Suprapubic skin (tissue), 4 donors: ENCODE measurements at regions not wholly inside any gene's neighbourhood (a gene's known extent, or its start where the extent isn't known, plus 50 kb on each side); places are given as distances from the start of the nearest gene placed in this dataset.

Experiments used
- DNase-seq, 2 donors: peaks; one replicate each; pipeline ENCODE4 v3.0.0-alpha.2; 2019; ENCODE audit warnings: low spot score in 2 of 2
- H3K27ac ChIP-seq: fragments of 200-600 bp; sonication (generic); one replicate; pipeline ENCODE4 v1.5.1; 2019
- H3K27me3 ChIP-seq: fragments of 200-600 bp; sonication (generic); one replicate; pipeline ENCODE4 v1.5.1; 2019
- H3K36me3 ChIP-seq: fragments of 200-600 bp; sonication (generic); one replicate; pipeline ENCODE4 v1.5.1; 2019
- H3K4me1 ChIP-seq: fragments of 200-600 bp; sonication (generic); one replicate; pipeline ENCODE4 v1.5.1; 2019
- H3K4me3 ChIP-seq: fragments of 200-600 bp; sonication (generic); one replicate; pipeline ENCODE4 v1.5.1; 2019; ENCODE audit warnings: mild to moderate bottlenecking
- H3K9me3 ChIP-seq: fragments of 200-600 bp; sonication (generic); one replicate; pipeline ENCODE4 v1.5.1; 2019
- EP300 ChIP-seq: sonication (generic); formaldehyde crosslinking; IDR thresholded peaks from one replicate; pipeline ENCODE4 v1.6.1; 2017; ENCODE audit warnings: antibody characterized with exemption
- POLR2A ChIP-seq, 2 donors: fragments of 450-650 bp; IDR thresholded peaks; one replicate each; pipeline ENCODE4 v1.6.1; 2017; ENCODE audit warnings: antibody characterized with exemption in 2 of 2, mild to moderate bottlenecking in 2 of 2, moderate library complexity in 2 of 2
- POLR2AphosphoS5 ChIP-seq, 3 donors: sonication (generic); formaldehyde crosslinking; IDR thresholded peaks; one replicate each; pipeline ENCODE4 v1.6.1; 2017; ENCODE audit warnings: antibody characterized with exemption in 3 of 3
- WGBS: methylation state at CpG from one replicate; pipeline ENCODE4 v1.1.5; 2018; 5-methylcytosine and 5-hydroxymethylcytosine counted together
- TF ChIP-seq, protein P1 (sequence below), 2 donors: fragments of 200-600 bp in 1 of 2; fragments of 450-650 bp in 1 of 2; sonication (generic) in 1 of 2; IDR thresholded peaks; one replicate each; pipeline ENCODE4 v1.5.1; 2016 to 2019; ENCODE audit warnings: antibody characterized with exemption in 2 of 2, mild to moderate bottlenecking in 1 of 2, moderate library complexity in 1 of 2

DNA sequence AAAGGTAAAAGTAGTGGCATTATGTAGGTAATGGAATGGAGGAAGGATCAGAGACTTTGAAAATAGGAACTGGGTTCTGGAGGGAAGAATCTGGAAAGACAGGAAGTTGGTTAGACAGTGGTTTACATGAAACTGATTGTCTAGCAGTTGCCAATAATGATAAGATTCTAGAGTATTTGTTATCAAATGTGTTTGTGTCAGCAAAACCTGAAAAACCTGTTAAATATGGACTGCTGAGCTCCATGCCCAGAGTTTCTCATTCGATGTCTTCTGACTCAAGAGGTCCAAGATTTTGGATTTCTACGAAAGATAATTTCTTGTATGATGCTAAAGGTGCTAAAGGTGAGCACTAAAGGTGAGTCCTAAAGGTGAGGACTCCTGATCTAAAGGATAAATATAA, 515.0 kb upstream of the TUSC1 start:
- no peaks in the 10 kb centered on the region for H3K4me1 ChIP-seq
- WGBS: 79% methylated on average over 2 of the region's 2 CpGs

DNA sequence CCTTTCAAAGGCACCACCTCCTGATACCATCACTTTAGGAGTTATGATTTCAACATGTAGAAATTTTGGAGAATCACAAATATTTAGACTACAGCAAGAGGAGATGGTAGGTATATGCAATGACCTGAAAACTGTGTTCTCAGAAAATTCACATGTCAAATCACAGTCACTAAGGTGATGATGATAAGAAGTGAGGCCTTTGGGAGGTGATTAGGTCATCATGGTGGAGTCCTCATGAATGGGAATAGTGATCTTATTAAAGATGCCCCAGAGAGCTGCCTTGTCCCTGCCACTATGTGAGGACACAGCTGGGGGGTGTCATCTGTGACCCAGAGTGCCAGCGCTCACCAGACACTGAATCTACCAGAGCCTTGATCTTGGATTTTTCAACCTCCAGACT, 513.5 kb upstream of the TUSC1 start:
- no peak for DNase-seq
- Histone ChIP-seq H3K27ac (no peak overlapping the region), H3K9me3 (no peaks in the 10 kb centered on the region), H3K27me3 (no peaks in the 10 kb centered on the region), H3K4me3 (no peak overlapping the region), H3K4me1 (no peaks in the 10 kb centered on the region), H3K36me3 (no peaks in the 10 kb centered on the region)
- TF ChIP-seq, protein P1, sequence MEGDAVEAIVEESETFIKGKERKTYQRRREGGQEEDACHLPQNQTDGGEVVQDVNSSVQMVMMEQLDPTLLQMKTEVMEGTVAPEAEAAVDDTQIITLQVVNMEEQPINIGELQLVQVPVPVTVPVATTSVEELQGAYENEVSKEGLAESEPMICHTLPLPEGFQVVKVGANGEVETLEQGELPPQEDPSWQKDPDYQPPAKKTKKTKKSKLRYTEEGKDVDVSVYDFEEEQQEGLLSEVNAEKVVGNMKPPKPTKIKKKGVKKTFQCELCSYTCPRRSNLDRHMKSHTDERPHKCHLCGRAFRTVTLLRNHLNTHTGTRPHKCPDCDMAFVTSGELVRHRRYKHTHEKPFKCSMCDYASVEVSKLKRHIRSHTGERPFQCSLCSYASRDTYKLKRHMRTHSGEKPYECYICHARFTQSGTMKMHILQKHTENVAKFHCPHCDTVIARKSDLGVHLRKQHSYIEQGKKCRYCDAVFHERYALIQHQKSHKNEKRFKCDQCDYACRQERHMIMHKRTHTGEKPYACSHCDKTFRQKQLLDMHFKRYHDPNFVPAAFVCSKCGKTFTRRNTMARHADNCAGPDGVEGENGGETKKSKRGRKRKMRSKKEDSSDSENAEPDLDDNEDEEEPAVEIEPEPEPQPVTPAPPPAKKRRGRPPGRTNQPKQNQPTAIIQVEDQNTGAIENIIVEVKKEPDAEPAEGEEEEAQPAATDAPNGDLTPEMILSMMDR (IDR thresholded peaks at IDR 0.05): no peak
- no peak for TF ChIP-seq POLR2AphosphoS5 (IDR thresholded peaks at IDR 0.05)
- TF ChIP-seq EP300: no peak
- TF ChIP-seq POLR2A (IDR thresholded peaks at IDR 0.05): no peak
- WGBS: 0% methylated on average over 1 of the region's 1 CpG

More for the DNA sequence above, 515.0 kb upstream of the TUSC1 start:
- no peak overlapping the region for H3K4me3 ChIP-seq
- H3K36me3 ChIP-seq: no peaks in the 10 kb centered on the region
- DNase-seq: no peak
- H3K27ac ChIP-seq: no peak overlapping the region
- no peaks in the 10 kb centered on the region for H3K27me3 ChIP-seq
- TF ChIP-seq EP300 (no peak), POLR2AphosphoS5 (IDR thresholded peaks at IDR 0.05) (no peak), POLR2A (IDR thresholded peaks at IDR 0.05) (no peak)
- TF ChIP-seq, protein P1 (IDR thresholded peaks at IDR 0.05): no peak
- no peaks in the 10 kb centered on the region for H3K9me3 ChIP-seq

DNA sequence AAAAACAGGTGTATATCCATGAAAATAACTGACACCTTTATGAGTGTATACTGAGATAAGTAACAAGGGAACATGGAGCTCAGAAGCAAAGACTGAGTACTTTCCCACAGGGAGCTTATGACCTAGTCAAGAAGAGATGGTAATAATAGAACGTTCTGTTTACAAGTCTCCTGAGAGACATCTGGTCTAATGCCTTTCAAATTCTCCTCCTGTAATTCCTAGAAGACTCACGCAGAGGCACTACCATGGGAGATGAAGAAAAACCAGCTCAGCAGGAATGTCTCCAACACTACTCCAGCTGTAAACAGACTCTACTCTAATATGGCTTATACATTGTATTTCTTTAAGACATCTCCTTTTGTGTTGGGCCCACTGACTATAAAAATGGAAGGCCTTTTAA, 503.6 kb upstream of the TUSC1 start:
- no peaks in the 10 kb centered on the region for H3K4me1 ChIP-seq
- TF ChIP-seq POLR2A (IDR thresholded peaks at IDR 0.05) (no peak), POLR2AphosphoS5 (IDR thresholded peaks at IDR 0.05) (no peak), EP300 (no peak)
- TF ChIP-seq, protein P1 (IDR thresholded peaks at IDR 0.05): no peak
- H3K27me3 ChIP-seq: no peaks in the 10 kb centered on the region
- no peak for DNase-seq
- H3K4me3 ChIP-seq: no peak overlapping the region
- no peak overlapping the region for H3K27ac ChIP-seq
- no peaks in the 10 kb centered on the region for H3K9me3 ChIP-seq
- WGBS: 27% methylated on average over 2 of the region's 2 CpGs
- no peaks in the 10 kb centered on the region for H3K36me3 ChIP-seq

DNA sequence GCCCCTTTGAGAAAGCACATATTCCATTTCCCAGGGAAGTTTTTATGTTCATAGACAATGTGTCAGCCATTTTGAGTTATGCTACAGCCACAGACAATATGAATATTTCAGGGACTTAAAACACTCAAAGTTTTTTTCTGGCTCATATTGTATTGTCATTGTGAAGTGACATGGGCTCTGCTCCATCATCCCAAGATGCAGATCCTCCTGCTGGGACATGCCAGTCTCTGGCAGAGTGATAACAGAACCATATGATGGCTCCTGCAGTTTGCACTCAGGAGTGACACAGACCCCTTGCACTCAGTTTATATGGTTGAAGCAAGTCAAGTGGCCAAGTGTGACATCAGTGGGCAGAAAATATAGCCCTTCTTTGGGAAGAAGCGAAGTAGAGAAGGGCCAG, 498.4 kb upstream of the TUSC1 start:
- TF ChIP-seq POLR2AphosphoS5 (IDR thresholded peaks at IDR 0.05) (no peak), POLR2A (IDR thresholded peaks at IDR 0.05) (no peak)
- H3K4me1 ChIP-seq: peaks cover 8% of the 10 kb centered on the region
- 93% methylated on average over 1 of the region's 1 CpG for WGBS
- no peaks in the 10 kb centered on the region for H3K27me3 ChIP-seq
- no peaks in the 10 kb centered on the region for H3K9me3 ChIP-seq
- H3K36me3 ChIP-seq: no peaks in the 10 kb centered on the region
- no peak overlapping the region for H3K27ac ChIP-seq
- no peak for DNase-seq
- no peak overlapping the region for H3K4me3 ChIP-seq

DNA sequence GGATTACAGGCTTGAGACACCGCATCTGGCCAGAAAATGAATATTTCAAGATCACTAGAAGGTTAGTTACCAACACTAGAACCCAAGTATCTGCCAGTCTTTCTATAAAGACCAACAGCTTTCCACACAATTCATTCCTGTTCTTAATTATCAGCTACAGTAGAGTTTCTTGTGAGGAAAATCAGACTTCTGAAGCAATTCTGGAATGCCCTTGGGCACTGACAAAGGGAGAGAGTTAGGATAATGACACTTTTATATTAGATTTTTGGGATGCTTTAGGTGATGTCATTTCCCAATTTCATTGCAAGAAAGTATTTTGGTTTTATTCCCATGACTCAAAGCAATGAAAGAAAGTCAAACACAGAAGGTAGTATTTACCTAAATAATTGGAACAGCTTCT, 497.0 kb upstream of the TUSC1 start:
- H3K27ac ChIP-seq: no peak overlapping the region
- TF ChIP-seq POLR2A (IDR thresholded peaks at IDR 0.05): no peak
- TF ChIP-seq EP300: no peak
- TF ChIP-seq, protein P1 (IDR thresholded peaks at IDR 0.05): no peak
- no peak overlapping the region for H3K4me3 ChIP-seq
- H3K9me3 ChIP-seq: no peaks in the 10 kb centered on the region
- peaks cover 16% of the 10 kb centered on the region for H3K4me1 ChIP-seq
- no peaks in the 10 kb centered on the region for H3K36me3 ChIP-seq
- no peak for DNase-seq
- H3K27me3 ChIP-seq: no peaks in the 10 kb centered on the region
- 67% methylated on average over 1 of the region's 1 CpG for WGBS

DNA sequence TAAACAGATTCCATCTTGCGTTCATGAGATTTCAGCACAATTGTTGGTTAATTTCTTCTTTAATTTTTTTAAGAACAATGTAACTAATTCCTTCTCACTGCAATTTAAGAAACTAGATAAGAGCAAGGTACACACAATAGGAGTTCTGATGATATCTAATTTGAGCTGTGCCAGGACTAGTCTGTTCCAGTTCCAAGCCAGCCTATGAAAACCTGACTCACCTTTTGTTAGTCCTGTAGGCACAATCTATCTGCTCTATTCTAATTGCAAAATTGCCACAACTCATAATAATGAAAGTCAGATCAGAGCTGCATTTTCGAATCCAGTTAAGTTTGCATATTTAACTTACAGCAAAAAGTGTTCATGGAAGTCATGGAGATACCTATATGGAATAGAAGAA, 494.1 kb upstream of the TUSC1 start:
- H3K27me3 ChIP-seq: no peaks in the 10 kb centered on the region
- H3K27ac ChIP-seq: no peak overlapping the region
- DNase-seq: no peak
- H3K9me3 ChIP-seq: no peaks in the 10 kb centered on the region
- WGBS: 55% methylated on average over 2 of the region's 2 CpGs
- H3K4me1 ChIP-seq: peaks cover 23% of the 10 kb centered on the region
- H3K4me3 ChIP-seq: no peak overlapping the region
- no peaks in the 10 kb centered on the region for H3K36me3 ChIP-seq
- TF ChIP-seq POLR2AphosphoS5 (IDR thresholded peaks at IDR 0.05) (no peak), EP300 (no peak)
- TF ChIP-seq, protein P1 (IDR thresholded peaks at IDR 0.05): no peak
